IMR-90 (cell line): ENCODE measurements at regions not wholly inside any gene's neighbourhood (a gene's known extent, or its start where the extent isn't known, plus 50 kb on each side); places are given as distances from the start of the nearest gene placed in this dataset.

Experiments used
- ATAC-seq: fragments of 200-7000 bp; cut with Tn5 transposase; 2 replicates; pipeline ENCODE4 v1.9.1; 2020; ENCODE audit warnings: low read depth, mild to moderate bottlenecking, moderate library complexity
- BruUV-seq: library from RNA; stranded (reverse); fragments of 400-500 nt; replicated peaks from 2 replicates; lab custom pipeline; 2021; lab: Mats Ljungman, UMichigan
- CTCF ChIA-PET: fragments of 300-600 bp; formaldehyde crosslinking; extraction: SDS; loops from one replicate; lab custom pipeline; 2021; ENCODE audit warnings: antibody characterized with exemption; lab: Yijun Ruan, JAX
- POLR2A ChIA-PET: fragments of 300-600 bp; sonication (Branson Sonifier 250); formaldehyde crosslinking; loops from one replicate; lab custom pipeline; 2022; ENCODE audit warnings: antibody characterized with exemption; ENCODE audit not compliant: unreplicated experiment; lab: Charles Lee
- DNase-seq: peaks from one replicate; pipeline ENCODE4 v3.0.0; 2013
- H2AFZ ChIP-seq: replicated peaks from 2 replicates; pipeline ENCODE3; 2013; ENCODE audit warnings: low read length, mild to moderate bottlenecking; ENCODE audit not compliant: poor library complexity
- H2AK5ac ChIP-seq: 2 replicates; pipeline ENCODE4 v1.6.1; 2013; ENCODE audit warnings: low read depth, low read length, inconsistent platforms
- H2AK9ac ChIP-seq: replicated peaks from 2 replicates; pipeline ENCODE3; 2013; ENCODE audit warnings: mild to moderate bottlenecking, low read depth, low read length, moderate library complexity; ENCODE audit not compliant: poor library complexity
- H2BK120ac ChIP-seq: 2 replicates; pipeline ENCODE4 v1.6.1; 2013; ENCODE audit warnings: low read depth, low read length, inconsistent platforms
- H2BK15ac ChIP-seq: 3 replicates; pipeline ENCODE4 v1.6.1; 2013; ENCODE audit warnings: low read depth, low read length, inconsistent platforms
- H2BK20ac ChIP-seq: 2 replicates; pipeline ENCODE4 v1.6.1; 2013; ENCODE audit warnings: low read depth, mild to moderate bottlenecking, inconsistent platforms, low read length, moderate library complexity
- H2BK5ac ChIP-seq: 2 replicates; pipeline ENCODE4 v1.6.1; 2013; ENCODE audit warnings: mild to moderate bottlenecking, low read depth, low read length, inconsistent platforms; ENCODE audit not compliant: poor library complexity, severe bottlenecking
- H3K14ac ChIP-seq: replicated peaks from 2 replicates; pipeline ENCODE4 v1.6.1; 2013; ENCODE audit warnings: low read depth, low read length, inconsistent platforms
- H3K18ac ChIP-seq: 2 replicates; pipeline ENCODE4 v1.6.1; 2013; ENCODE audit warnings: low read depth, low read length, control low read depth
- H3K23ac ChIP-seq: 2 replicates; pipeline ENCODE4 v1.6.1; 2013; ENCODE audit warnings: low read depth, low read length, inconsistent platforms
- H3K27ac ChIP-seq: 2 replicates; pipeline ENCODE4 v1.5.1; 2013; ENCODE audit warnings: mild to moderate bottlenecking, control low read depth, low read length; ENCODE audit not compliant: insufficient read depth
- H3K27me3 ChIP-seq: 2 replicates; pipeline ENCODE4 v1.6.1; 2013; ENCODE audit warnings: low read length; ENCODE audit not compliant: control insufficient read depth, insufficient read depth
- H3K36me3 ChIP-seq: 2 replicates; pipeline ENCODE4 v1.6.1; 2013; ENCODE audit warnings: low read length, mixed read lengths; ENCODE audit not compliant: control insufficient read depth, insufficient read depth
- H3K4ac ChIP-seq: 2 replicates; pipeline ENCODE4 v1.6.1; 2013; ENCODE audit warnings: low read depth, low read length, inconsistent platforms
- H3K4me1 ChIP-seq: 2 replicates; pipeline ENCODE4 v1.6.1; 2013; ENCODE audit warnings: low read length, mixed read lengths; ENCODE audit not compliant: control insufficient read depth, insufficient read depth
- H3K4me2 ChIP-seq: 2 replicates; pipeline ENCODE4 v1.6.1; 2013; ENCODE audit warnings: low read depth, mild to moderate bottlenecking, control low read depth, low read length, moderate library complexity
- H3K4me3 ChIP-seq: 2 replicates; pipeline ENCODE4 v1.5.1; 2013; ENCODE audit warnings: low read depth, mild to moderate bottlenecking, control low read depth, low read length, moderate library complexity; ENCODE audit not compliant: insufficient read depth
- H3K56ac ChIP-seq: 2 replicates; pipeline ENCODE4 v1.6.1; 2013; ENCODE audit warnings: low read length, inconsistent platforms; ENCODE audit not compliant: insufficient read depth; ENCODE audit errors: extremely low read depth
- H3K79me1 ChIP-seq, 2 experiments: 2 replicates each; pipeline ENCODE4 v1.6.1; 2013; ENCODE audit warnings: low read length in 2 of 2, inconsistent platforms in 1 of 2, low read depth in 1 of 2
- H3K9ac ChIP-seq: 2 replicates; pipeline ENCODE4 v1.6.1; 2013; ENCODE audit warnings: low read depth, low read length, control low read depth
- H3K9me1 ChIP-seq: 2 replicates; pipeline ENCODE4 v1.6.1; 2013; ENCODE audit warnings: low read length, inconsistent platforms; ENCODE audit not compliant: insufficient read depth
- H3K9me3 ChIP-seq: 2 replicates; pipeline ENCODE4 v1.6.1; 2013; ENCODE audit warnings: low read length; ENCODE audit not compliant: control insufficient read depth, insufficient read depth
- H4K20me1 ChIP-seq: 2 replicates; pipeline ENCODE4 v1.6.1; 2013; ENCODE audit warnings: low read length, inconsistent platforms; ENCODE audit not compliant: insufficient read depth
- H4K5ac ChIP-seq: 2 replicates; pipeline ENCODE4 v1.6.1; 2013; ENCODE audit warnings: mild to moderate bottlenecking, low read depth, low read length, control low read depth
- H4K8ac ChIP-seq, 2 experiments: 2 replicates each; pipeline ENCODE4 v1.6.1; 2013; ENCODE audit warnings: low read depth in 2 of 2, low read length in 2 of 2, control low read depth in 1 of 2, inconsistent platforms in 1 of 2
- H4K91ac ChIP-seq: 2 replicates; pipeline ENCODE4 v1.6.1; 2013; ENCODE audit warnings: low read depth, low read length, inconsistent platforms; ENCODE audit not compliant: insufficient read depth
- CHD1 ChIP-seq: IDR thresholded peaks from 2 replicates; pipeline ENCODE4 v1.6.1; 2012; ENCODE audit warnings: low read depth, low read length, improper control_type of control experiment
- WGBS, 2 experiments: methylation state at CpG; one replicate each; pipeline versions ENCODE4 v1.1.5 to v1.1.7; 2013; ENCODE audit warnings: missing lambda C conversion rate in 2 of 2; ENCODE audit not compliant: insufficient read length in 1 of 2; ENCODE audit errors: extremely low coverage in 2 of 2; 5-methylcytosine and 5-hydroxymethylcytosine counted together
- dilution Hi-C: fragments of 300-500 bp; cut with HindIII; formaldehyde crosslinking; loops from one replicate; pipeline ENCODE4 v1.14.3; 2018; ENCODE audit warnings: low sequenced_read_pairs; ENCODE audit not compliant: unreplicated experiment
- in situ Hi-C: fragments of 300-500 bp; cut with MboI; formaldehyde crosslinking; loops from 3 replicates; pipeline ENCODE4 v1.14.3; 2019; ENCODE audit warnings: low sequenced_read_pairs, inconsistent platforms, mixed read lengths
- intact Hi-C: fragments of 100-400 bp; cut with micrococcal nuclease; formaldehyde crosslinking; loops from 2 replicates; pipeline ENCODE4 v1.10.0; 2022

GRCh38 chr6:37088897-37089296 lies 81.1 kb upstream of the PIM1 start:
- BruUV-seq, result no TSS peak
- no peak overlapping the region; the same call in 1 of the 2 replicates for H2BK20ac ChIP-seq
- H3K4ac ChIP-seq, result no peak overlapping the region
- peak; percentile 57 for ATAC-seq
- H2BK15ac ChIP-seq, result no peak overlapping the region; the same call in 2 of the 3 replicates
- H3K4me2 ChIP-seq, result no peak overlapping the region
- dilution Hi-C loops (no loop called here), intact Hi-C loops (no loop called here), in situ Hi-C loops (no loop called here)
- peaks cover 4% of the 10 kb centered on the region; the same call in 1 of the 2 replicates for H3K4me1 ChIP-seq
- H3K79me1 ChIP-seq, result no peaks in the 10 kb centered on the region
- no peak overlapping the region for H3K9ac ChIP-seq
- H3K4me3 ChIP-seq, result no peak overlapping the region
- no peak overlapping the region for H4K8ac ChIP-seq
- H3K9me1 ChIP-seq, result peaks cover 7% of the 10 kb centered on the region; the same call in 1 of the 2 replicates
- no peaks in the 10 kb centered on the region for H3K36me3 ChIP-seq
- WGBS, 2 experiments, result no CpG with 5 or more reads among the region's 2 CpGs
- no peaks in the 10 kb centered on the region for H3K9me3 ChIP-seq
- ChIA-PET CTCF (no interaction called here), POLR2A (no interaction called here)
- no peak overlapping the region for H3K14ac ChIP-seq
- H2BK5ac ChIP-seq, result no peak overlapping the region
- H4K91ac ChIP-seq, result no peak overlapping the region
- H3K27ac ChIP-seq, result peak overlapping the region; percentile 61; the same call in 1 of the 2 replicates
- no peak overlapping the region for H2AFZ ChIP-seq
- no peaks in the 10 kb centered on the region for H4K20me1 ChIP-seq
- H3K23ac ChIP-seq, result no peak overlapping the region
- peak; percentile 55 for DNase-seq
- peak overlapping the region; percentile 17; the same call in 1 of the 2 replicates for H4K5ac ChIP-seq
- no peak overlapping the region; the same call in 1 of the 2 replicates for H3K18ac ChIP-seq
- H2AK5ac ChIP-seq, result no peak overlapping the region
- no peak overlapping the region for H3K56ac ChIP-seq
- no peak overlapping the region for H2AK9ac ChIP-seq
- H2BK120ac ChIP-seq, result no peak overlapping the region
- no peaks in the 10 kb centered on the region for H3K27me3 ChIP-seq
- TF ChIP-seq CHD1, result no peak
